ENCODE measurements at regions not wholly inside any gene's neighbourhood (a gene's known extent, or its start where the extent isn't known, plus 50 kb on each side); places are given as distances from the start of the nearest gene placed in this dataset.

GRCh38 chr5:115708819-115709477 lies 83.1 kb upstream of the TMED7 start (continued):
- TF ChIP-seq CEBPG (CRISPR knock-in tag; IDR thresholded peaks at IDR 0.05): peak; percentile 71
- TF ChIP-seq ZNF550 (CRISPR knock-in tag; IDR thresholded peaks at IDR 0.05; ENCODE audit: borderline replicate concordance): no peak
- TF ChIP-seq ZNF563 (CRISPR knock-in tag; IDR thresholded peaks at IDR 0.05): no peak
- TF ChIP-seq SALL2 (CRISPR knock-in tag; IDR thresholded peaks at IDR 0.05): no peak
- no peak for TF ChIP-seq BCL6 (CRISPR knock-in tag; IDR thresholded peaks at IDR 0.05)
- TF ChIP-seq NCOR1 (IDR thresholded peaks at IDR 0.05; ENCODE audit: borderline replicate concordance, low read length): peak; percentile 50; the same call in 1 of the 2 replicates
- no peak for TF ChIP-seq CERS6 (CRISPR knock-in tag; IDR thresholded peaks at IDR 0.05)
- TF ChIP-seq ZNF20 (CRISPR knock-in tag; IDR thresholded peaks at IDR 0.05): no peak
- TF ChIP-seq ZNF710 (CRISPR knock-in tag; IDR thresholded peaks at IDR 0.05; ENCODE audit: borderline replicate concordance): no peak
- no peak for TF ChIP-seq KLF6 (CRISPR knock-in tag; IDR thresholded peaks at IDR 0.05)
- no peak for TF ChIP-seq CREBL2 (CRISPR knock-in tag; IDR thresholded peaks at IDR 0.05; ENCODE audit: borderline replicate concordance)
- no peak for TF ChIP-seq DR1 (CRISPR knock-in tag; IDR thresholded peaks at IDR 0.05)
- no peak for TF ChIP-seq ZNF34 (CRISPR knock-in tag; IDR thresholded peaks at IDR 0.05; ENCODE audit: borderline replicate concordance)
- TF ChIP-seq AHR (CRISPR knock-in tag; IDR thresholded peaks at IDR 0.05): no peak
- peak; percentile 34; the same call in 1 of the 2 replicates for TF ChIP-seq GATAD2A (CRISPR knock-in tag; IDR thresholded peaks at IDR 0.05)
- TF ChIP-seq ZNF264 (CRISPR knock-in tag; IDR thresholded peaks at IDR 0.05): no peak
- TF ChIP-seq NR2C2 (CRISPR knock-in tag; IDR thresholded peaks at IDR 0.05; ENCODE audit: borderline replicate concordance): peak; percentile 80
- peak; percentile 92 for TF ChIP-seq HNF4A (CRISPR knock-in tag; IDR thresholded peaks at IDR 0.05)
- TF ChIP-seq HNRNPUL1 (IDR thresholded peaks at IDR 0.05; ENCODE audit: low read depth, low read length): no peak
- no peak for TF ChIP-seq BCL3 (CRISPR knock-in tag; IDR thresholded peaks at IDR 0.05)
- TF ChIP-seq PHB2 (IDR thresholded peaks at IDR 0.05; ENCODE audit: partially characterized antibody): no peak
- TF ChIP-seq ZNF775 (CRISPR knock-in tag; IDR thresholded peaks at IDR 0.05; ENCODE audit: borderline replicate concordance): no peak
- no peak for TF ChIP-seq TCF7L2 (IDR thresholded peaks at IDR 0.05; ENCODE audit: low read depth, low read length)
- TF ChIP-seq ZNF672 (CRISPR knock-in tag; IDR thresholded peaks at IDR 0.05): no peak
- TF ChIP-seq ATF5 (CRISPR knock-in tag; IDR thresholded peaks at IDR 0.05; ENCODE audit: low read depth): no peak
- no peak for TF ChIP-seq SOX13 (IDR thresholded peaks at IDR 0.05)
- no peak for TF ChIP-seq SOX13 (CRISPR knock-in tag; conservative IDR thresholded peaks at IDR 0.05 in 1 of 2, IDR thresholded peaks at IDR 0.05 in 1 of 2)

Data from HepG2 (cell line).